ENCODE measurements at regions not wholly inside any gene's neighbourhood (a gene's known extent, or its start where the extent isn't known, plus 50 kb on each side); places are given as distances from the start of the nearest gene placed in this dataset.

GRCh38 chr3:120544361-120544760, 51.8 kb upstream of the NDUFB4 start:
- H3K4me3 ChIP-seq (IDR thresholded peaks at IDR 0.05; ENCODE audit: insufficient read depth, low read depth, low read length): no peak overlapping the region
- H3K9ac ChIP-seq: no peak overlapping the region
- H3K36me3 ChIP-seq (ENCODE audit: insufficient read depth): no peaks in the 10 kb centered on the region
- H4K20me1 ChIP-seq (ENCODE audit: insufficient read depth): no peaks in the 10 kb centered on the region
- H3K79me2 ChIP-seq (ENCODE audit: insufficient read depth, low read depth): no peaks in the 10 kb centered on the region
- no peak overlapping the region for H3K27ac ChIP-seq
- no peaks in the 10 kb centered on the region for H3K27me3 ChIP-seq (ENCODE audit: insufficient read depth, low read depth)
- H2AFZ ChIP-seq (ENCODE audit: low read depth): no peak overlapping the region
- no peak overlapping the region for H3K4me2 ChIP-seq
- no peaks in the 10 kb centered on the region for H3K4me1 ChIP-seq (ENCODE audit: low read depth, poor library complexity, severe bottlenecking)
- TF ChIP-seq CTCF (conservative IDR thresholded peaks at IDR 0.05; ENCODE audit: low read depth, low read length): no peak

- Histone ChIP-seq H3K27me3 (ENCODE audit: insufficient read depth, low read depth) (no peaks in the 10 kb centered on the region), H4K20me1 (ENCODE audit: insufficient read depth) (no peaks in the 10 kb centered on the region), H3K4me1 (ENCODE audit: low read depth, poor library complexity, severe bottlenecking) (no peaks in the 10 kb centered on the region), H3K79me2 (ENCODE audit: insufficient read depth, low read depth) (no peaks in the 10 kb centered on the region), H3K4me3 (IDR thresholded peaks at IDR 0.05; ENCODE audit: insufficient read depth, low read depth, low read length) (no peak overlapping the region), H3K27ac (no peak overlapping the region), H3K9ac (no peak overlapping the region), H3K4me2 (no peak overlapping the region), H3K36me3 (ENCODE audit: insufficient read depth) (no peaks in the 10 kb centered on the region), H2AFZ (ENCODE audit: low read depth) (no peak overlapping the region)
- TF ChIP-seq CTCF (conservative IDR thresholded peaks at IDR 0.05; ENCODE audit: low read depth, low read length): no peak
Measured at GRCh38 chr3:120536642-120537041, 59.5 kb upstream of the NDUFB4 start.

- H3K27me3 ChIP-seq (ENCODE audit: insufficient read depth, low read depth): no peaks in the 10 kb centered on the region
- H3K27ac ChIP-seq: no peak overlapping the region
- no peaks in the 10 kb centered on the region for H3K79me2 ChIP-seq (ENCODE audit: insufficient read depth, low read depth)
- no peak overlapping the region for H3K9ac ChIP-seq
- no peak for TF ChIP-seq CTCF (conservative IDR thresholded peaks at IDR 0.05; ENCODE audit: low read depth, low read length)
- no peak overlapping the region for H2AFZ ChIP-seq (ENCODE audit: low read depth)
- H4K20me1 ChIP-seq (ENCODE audit: insufficient read depth): no peaks in the 10 kb centered on the region
- H3K36me3 ChIP-seq (ENCODE audit: insufficient read depth): no peaks in the 10 kb centered on the region
- H3K4me3 ChIP-seq (IDR thresholded peaks at IDR 0.05; ENCODE audit: insufficient read depth, low read depth, low read length): no peak overlapping the region
- H3K4me2 ChIP-seq: no peak overlapping the region
- no peaks in the 10 kb centered on the region for H3K4me1 ChIP-seq (ENCODE audit: low read depth, poor library complexity, severe bottlenecking)
Measured at GRCh38 chr3:120532969-120533368, 63.2 kb upstream of the NDUFB4 start.

GRCh38 chr3:120528163-120528562, 68.0 kb upstream of the NDUFB4 start:
- no peak overlapping the region for H2AFZ ChIP-seq (ENCODE audit: low read depth)
- H3K4me1 ChIP-seq (ENCODE audit: low read depth, poor library complexity, severe bottlenecking): peaks cover 22% of the 10 kb centered on the region
- no peaks in the 10 kb centered on the region for H4K20me1 ChIP-seq (ENCODE audit: insufficient read depth)
- H3K4me2 ChIP-seq: no peak overlapping the region
- H3K9ac ChIP-seq: no peak overlapping the region
- H3K79me2 ChIP-seq (ENCODE audit: insufficient read depth, low read depth): no peaks in the 10 kb centered on the region
- H3K36me3 ChIP-seq (ENCODE audit: insufficient read depth): no peaks in the 10 kb centered on the region
- no peak for TF ChIP-seq CTCF (conservative IDR thresholded peaks at IDR 0.05; ENCODE audit: low read depth, low read length)
- H3K4me3 ChIP-seq (IDR thresholded peaks at IDR 0.05; ENCODE audit: insufficient read depth, low read depth, low read length): no peak overlapping the region
- H3K27me3 ChIP-seq (ENCODE audit: insufficient read depth, low read depth): no peaks in the 10 kb centered on the region
- no peak overlapping the region for H3K27ac ChIP-seq

Data from KMS-11 (cell line).